Trophoblast cell (in vitro differentiated cells and primary cell): ENCODE measurements at regions not wholly inside any gene's neighbourhood (a gene's known extent, or its start where the extent isn't known, plus 50 kb on each side); places are given as distances from the start of the nearest gene placed in this dataset.

Experiments
- DNase-seq, 2 donors: peaks; one replicate each; pipeline ENCODE4 v3.0.0-alpha.2; 2016
- H2AFZ ChIP-seq: 2 replicates; pipeline ENCODE4 v1.6.1; 2013; ENCODE audit warnings: low read length, moderate library complexity, mild to moderate bottlenecking; ENCODE audit not compliant: insufficient read depth, poor library complexity
- H2AK5ac ChIP-seq: 2 replicates; pipeline ENCODE4 v1.6.1; 2013; ENCODE audit warnings: mild to moderate bottlenecking, low read length
- H2BK120ac ChIP-seq: 2 replicates; pipeline ENCODE4 v1.6.1; 2013; ENCODE audit warnings: low read length, mild to moderate bottlenecking, moderate library complexity; ENCODE audit not compliant: insufficient read depth, poor library complexity
- H2BK12ac ChIP-seq: 2 replicates; pipeline ENCODE4 v1.6.1; 2013; ENCODE audit warnings: mild to moderate bottlenecking, low read length, moderate library complexity
- H2BK5ac ChIP-seq: 2 replicates; pipeline ENCODE4 v1.6.1; 2013; ENCODE audit warnings: low read length, low read depth, moderate library complexity, mild to moderate bottlenecking; ENCODE audit not compliant: poor library complexity
- H3K14ac ChIP-seq: 2 replicates; pipeline ENCODE4 v1.6.1; 2013; ENCODE audit warnings: mild to moderate bottlenecking, low read length
- H3K18ac ChIP-seq: 2 replicates; pipeline ENCODE4 v1.6.1; 2013; ENCODE audit warnings: mild to moderate bottlenecking, low read length
- H3K23ac ChIP-seq: 2 replicates; pipeline ENCODE4 v1.6.1; 2013; ENCODE audit warnings: low read length
- H3K27ac ChIP-seq: 2 replicates; pipeline ENCODE4 v1.5.1; 2013; ENCODE audit warnings: low read depth, mild to moderate bottlenecking, inconsistent platforms, low read length, moderate library complexity
- H3K27me3 ChIP-seq: 2 replicates; pipeline ENCODE4 v1.6.1; 2013; ENCODE audit warnings: inconsistent platforms, mild to moderate bottlenecking, low read length, moderate library complexity; ENCODE audit not compliant: insufficient read depth
- H3K36me3 ChIP-seq, 2 experiments: 1 replicate in 1 of 2; 2 replicates in 1 of 2; pipeline ENCODE4 v1.6.1; 2013; ENCODE audit warnings: low read length in 2 of 2, mild to moderate bottlenecking in 2 of 2, moderate library complexity in 1 of 2; ENCODE audit not compliant: insufficient read depth in 2 of 2, control insufficient read depth in 1 of 2
- H3K4ac ChIP-seq: 2 replicates; pipeline ENCODE4 v1.6.1; 2013; ENCODE audit warnings: low read depth, mild to moderate bottlenecking, low read length, moderate library complexity
- H3K4me1 ChIP-seq, 2 experiments: 1 replicate in 1 of 2; 2 replicates in 1 of 2; pipeline ENCODE4 v1.6.1; 2013; ENCODE audit warnings: low read length in 2 of 2, mild to moderate bottlenecking in 2 of 2, moderate library complexity in 1 of 2; ENCODE audit not compliant: insufficient read depth in 2 of 2, control insufficient read depth in 1 of 2
- H3K4me2 ChIP-seq: 2 replicates; pipeline ENCODE4 v1.6.1; 2013; ENCODE audit warnings: inconsistent platforms, mild to moderate bottlenecking, low read length, moderate library complexity
- H3K4me3 ChIP-seq: 2 replicates; pipeline ENCODE4 v1.5.1; 2013; ENCODE audit warnings: mild to moderate bottlenecking, low read depth, low read length, inconsistent platforms
- H3K79me1 ChIP-seq: one replicate; pipeline ENCODE4 v1.6.1; 2013; ENCODE audit warnings: low read length
- H3K79me2 ChIP-seq: 2 replicates; pipeline ENCODE4 v1.6.1; 2013; ENCODE audit warnings: low read length, mild to moderate bottlenecking; ENCODE audit not compliant: control insufficient read depth, insufficient read depth, poor library complexity
- H3K9ac ChIP-seq: 2 replicates; pipeline ENCODE4 v1.6.1; 2013; ENCODE audit warnings: mild to moderate bottlenecking, low read length
- H3K9me3 ChIP-seq: 2 replicates; pipeline ENCODE4 v1.6.1; 2013; ENCODE audit warnings: low read depth, mild to moderate bottlenecking, control low read depth, inconsistent platforms, low read length; ENCODE audit not compliant: insufficient read depth
- H4K12ac ChIP-seq: 2 replicates; pipeline ENCODE4 v1.6.1; 2013; ENCODE audit warnings: low read depth, mild to moderate bottlenecking, low read length, moderate library complexity
- H4K8ac ChIP-seq: 2 replicates; pipeline ENCODE4 v1.6.1; 2013; ENCODE audit warnings: low read depth, mild to moderate bottlenecking, low read length, moderate library complexity
- H4K91ac ChIP-seq: one replicate; pipeline ENCODE4 v1.6.1; 2013; ENCODE audit warnings: low read depth, mild to moderate bottlenecking, low read length, moderate library complexity
- WGBS: extraction: QIAGEN DNeasy Blood & Tissue Kit; methylation state at CpG from one replicate; pipeline ENCODE4 v1.1.7; 2013; ENCODE audit warnings: missing lambda C conversion rate; ENCODE audit not compliant: insufficient read length, insufficient coverage; ENCODE audit errors: extremely low coverage; 5-methylcytosine and 5-hydroxymethylcytosine counted together

GRCh38 chr2:19837235-19837766, 64.5 kb downstream of the TTC32 start:
- no peak overlapping the region for H3K14ac ChIP-seq
- H2BK12ac ChIP-seq, result no peak overlapping the region
- no peaks in the 10 kb centered on the region for H3K36me3 ChIP-seq
- no peak overlapping the region for H2AK5ac ChIP-seq
- H3K9ac ChIP-seq, result no peak overlapping the region
- H3K79me1 ChIP-seq, result no peaks in the 10 kb centered on the region
- H4K91ac ChIP-seq, result no peak overlapping the region
- no peak overlapping the region for H3K23ac ChIP-seq
- H3K27ac ChIP-seq, result no peak overlapping the region
- no peak for DNase-seq
- no peaks in the 10 kb centered on the region for H3K79me2 ChIP-seq
- H3K4ac ChIP-seq, result no peak overlapping the region
- no peak overlapping the region for H2BK5ac ChIP-seq
- no peak overlapping the region for H4K8ac ChIP-seq
- no peak overlapping the region for H3K4me2 ChIP-seq
- no peak overlapping the region for H3K18ac ChIP-seq
- H2BK120ac ChIP-seq, result no peak overlapping the region
- no peak overlapping the region for H2AFZ ChIP-seq
- H3K27me3 ChIP-seq, result no peaks in the 10 kb centered on the region
- H4K12ac ChIP-seq, result no peak overlapping the region
- no CpG with 5 or more reads among the region's 4 CpGs for WGBS
- no peak overlapping the region for H3K4me3 ChIP-seq
- peaks cover 0 to 8% of the 10 kb centered on the region in 2 experiments for H3K4me1 ChIP-seq
- H3K9me3 ChIP-seq, result peaks cover 3% of the 10 kb centered on the region

- H2BK5ac ChIP-seq, result no peak overlapping the region
- no peak overlapping the region for H3K14ac ChIP-seq
- no peak overlapping the region for H3K4me2 ChIP-seq
- H2BK12ac ChIP-seq, result no peak overlapping the region
- DNase-seq, result no peak
- H3K36me3 ChIP-seq, result no peaks in the 10 kb centered on the region
- WGBS, result no CpG with 5 or more reads among the region's 6 CpGs
- H4K8ac ChIP-seq, result no peak overlapping the region
- H3K4me3 ChIP-seq, result no peak overlapping the region
- H3K4ac ChIP-seq, result no peak overlapping the region
- H2BK120ac ChIP-seq, result no peak overlapping the region
- H3K18ac ChIP-seq, result no peak overlapping the region
- no peaks in the 10 kb centered on the region for H3K79me2 ChIP-seq
- H3K23ac ChIP-seq, result no peak overlapping the region
- no peaks in the 10 kb centered on the region for H3K79me1 ChIP-seq
- H4K91ac ChIP-seq, result no peak overlapping the region
- no peaks in the 10 kb centered on the region for H3K9me3 ChIP-seq
- H3K27me3 ChIP-seq, result no peaks in the 10 kb centered on the region
- no peak overlapping the region for H2AFZ ChIP-seq
- H2AK5ac ChIP-seq, result no peak overlapping the region
- peaks cover 0 to 5% of the 10 kb centered on the region in 2 experiments for H3K4me1 ChIP-seq
- H4K12ac ChIP-seq, result no peak overlapping the region
- H3K27ac ChIP-seq, result no peak overlapping the region
- no peak overlapping the region for H3K9ac ChIP-seq
Measured at GRCh38 chr2:19835781-19836281, 66.0 kb downstream of the TTC32 start.

DNA sequence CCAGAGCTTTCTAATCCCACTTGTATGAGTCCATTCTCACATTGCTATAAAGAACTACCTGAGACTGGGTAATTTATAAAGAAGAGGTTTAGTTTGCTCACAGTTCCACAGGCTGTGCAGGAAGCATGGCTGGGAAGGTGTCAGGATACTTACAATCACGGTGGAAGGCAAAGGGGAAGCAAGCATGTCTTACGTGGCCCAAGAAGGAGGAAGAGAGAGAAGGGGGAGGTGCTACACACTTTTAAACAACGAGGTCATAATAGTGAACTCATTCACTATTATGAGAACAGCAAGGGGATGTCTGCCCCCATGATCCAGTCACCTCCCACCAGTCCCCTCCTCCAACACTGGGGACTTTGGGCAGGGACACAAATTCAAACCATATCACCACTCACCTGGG, 67.8 kb downstream of the TTC32 start:
- H3K4me1 ChIP-seq, result no peaks in the 10 kb centered on the region
- H2BK12ac ChIP-seq, result no peak overlapping the region
- H2AFZ ChIP-seq, result no peak overlapping the region
- no peak for DNase-seq
- no peak overlapping the region for H2BK5ac ChIP-seq
- H4K8ac ChIP-seq, result no peak overlapping the region
- no peak overlapping the region for H3K23ac ChIP-seq
- no peak overlapping the region for H2AK5ac ChIP-seq
- H3K4ac ChIP-seq, result no peak overlapping the region
- no peak overlapping the region for H3K4me2 ChIP-seq
- H3K79me1 ChIP-seq, result no peaks in the 10 kb centered on the region
- H3K14ac ChIP-seq, result no peak overlapping the region
- H3K9me3 ChIP-seq, result no peaks in the 10 kb centered on the region
- no peaks in the 10 kb centered on the region for H3K27me3 ChIP-seq
- no peak overlapping the region for H4K12ac ChIP-seq
- H3K4me3 ChIP-seq, result no peak overlapping the region
- no peak overlapping the region for H2BK120ac ChIP-seq
- H3K79me2 ChIP-seq, result no peaks in the 10 kb centered on the region
- no peak overlapping the region for H3K27ac ChIP-seq
- no peaks in the 10 kb centered on the region for H3K36me3 ChIP-seq
- no CpG with 5 or more reads among the region's 3 CpGs for WGBS
- H4K91ac ChIP-seq, result no peak overlapping the region
- no peak overlapping the region for H3K9ac ChIP-seq
- H3K18ac ChIP-seq, result no peak overlapping the region

GRCh38 chr2:19829672-19830071, 72.1 kb downstream of the TTC32 start:
- no peak overlapping the region for H3K4ac ChIP-seq

More at GRCh38 chr2:19829672-19830071, 72.1 kb downstream of the TTC32 start:
- H2AK5ac ChIP-seq, result no peak overlapping the region
- H4K8ac ChIP-seq, result no peak overlapping the region
- H4K91ac ChIP-seq, result no peak overlapping the region
- DNase-seq, result no peak
- H2BK5ac ChIP-seq, result no peak overlapping the region
- no peaks in the 10 kb centered on the region for H3K4me1 ChIP-seq
- H3K9ac ChIP-seq, result peak overlapping the region; percentile 66
- no peaks in the 10 kb centered on the region for H3K36me3 ChIP-seq
- H3K27me3 ChIP-seq, result no peaks in the 10 kb centered on the region
- H3K79me2 ChIP-seq, result no peaks in the 10 kb centered on the region
- H3K18ac ChIP-seq, result no peak overlapping the region
- no peaks in the 10 kb centered on the region for H3K79me1 ChIP-seq
- H2BK120ac ChIP-seq, result no peak overlapping the region
- H4K12ac ChIP-seq, result no peak overlapping the region
- H3K9me3 ChIP-seq, result peaks cover 3% of the 10 kb centered on the region
- H2BK12ac ChIP-seq, result no peak overlapping the region
- no peak overlapping the region for H3K4me3 ChIP-seq
- H3K27ac ChIP-seq, result no peak overlapping the region
- H2AFZ ChIP-seq, result no peak overlapping the region
- no peak overlapping the region for H3K14ac ChIP-seq
- H3K4me2 ChIP-seq, result no peak overlapping the region
- H3K23ac ChIP-seq, result no peak overlapping the region
